Ascending aorta (tissue), 2 donors: ENCODE measurements at regions not wholly inside any gene's neighbourhood (a gene's known extent, or its start where the extent isn't known, plus 50 kb on each side); places are given as distances from the start of the nearest gene placed in this dataset.

Source experiments
- DNase-seq, 2 donors: peaks; one replicate each; pipeline ENCODE4 v3.0.0-alpha.2; 2019; ENCODE audit warnings: low spot score in 2 of 2
- H3K27ac ChIP-seq, 2 donors: fragments of 200-600 bp; sonication (generic); one replicate each; pipeline ENCODE4 v1.5.1; 2016 to 2017; ENCODE audit warnings: mild to moderate bottlenecking in 1 of 2
- H3K27me3 ChIP-seq: fragments of 200-600 bp; sonication (generic); one replicate; pipeline ENCODE4 v1.5.1; 2017
- H3K36me3 ChIP-seq, 2 donors: fragments of 200-600 bp; sonication (generic); one replicate each; pipeline ENCODE4 v1.5.1; 2016
- H3K4me1 ChIP-seq, 2 donors: fragments of 200-600 bp; sonication (generic); one replicate each; pipeline ENCODE4 v1.5.1; 2016 to 2017; ENCODE audit warnings: mild to moderate bottlenecking in 1 of 2
- H3K4me3 ChIP-seq, 2 donors: fragments of 200-600 bp; sonication (generic); one replicate each; pipeline ENCODE4 v1.5.1; 2016 to 2017; ENCODE audit warnings: mild to moderate bottlenecking in 1 of 2
- H3K9me3 ChIP-seq, 2 donors: fragments of 200-600 bp; sonication (generic); one replicate each; pipeline ENCODE4 v1.5.1; 2016
- CTCF ChIP-seq, 3 experiments: fragments of 200-600 bp in 2 of 3; fragments of 450-650 bp in 1 of 3; sonication (generic) in 2 of 3; IDR thresholded peaks; one replicate each; pipeline ENCODE4 v1.5.1; 2016 to 2019; ENCODE audit warnings: antibody characterized with exemption in 3 of 3, mild to moderate bottlenecking in 1 of 3, moderate library complexity in 1 of 3
- intact Hi-C: fragments of 100-400 bp; cut with DNase I; formaldehyde crosslinking; loops from one replicate; pipeline ENCODE4 v1.15.1; 2023

- no peaks in the 10 kb centered on the region for H3K9me3 ChIP-seq
- H3K36me3 ChIP-seq = no peaks in the 10 kb centered on the region
- no peak overlapping the region for H3K4me3 ChIP-seq
- H3K27me3 ChIP-seq = no peaks in the 10 kb centered on the region
- peaks cover 4 to 33% of the 10 kb centered on the region in 2 donors for H3K4me1 ChIP-seq
- no peak for DNase-seq
- peak overlapping the region; percentile 97 to 98 for H3K27ac ChIP-seq
- intact Hi-C loops = no loop called here
- TF ChIP-seq CTCF (IDR thresholded peaks at IDR 0.05) = no peak
Observed at GRCh38 chr2:238730001-238730669, 117.8 kb upstream of the TWIST2 start.

- peaks cover 4 to 33% of the 10 kb centered on the region in 2 donors for H3K4me1 ChIP-seq
- no peak for DNase-seq
- H3K36me3 ChIP-seq = no peaks in the 10 kb centered on the region
- no peak overlapping the region for H3K4me3 ChIP-seq
- H3K27me3 ChIP-seq = no peaks in the 10 kb centered on the region
- no peaks in the 10 kb centered on the region for H3K9me3 ChIP-seq
- TF ChIP-seq CTCF (IDR thresholded peaks at IDR 0.05) = no peak
- peak overlapping the region in 1 of 2 donors; percentile 97 for H3K27ac ChIP-seq
- intact Hi-C loops = no loop called here
Observed at GRCh38 chr2:238730881-238731280, 117.0 kb upstream of the TWIST2 start.

DNA sequence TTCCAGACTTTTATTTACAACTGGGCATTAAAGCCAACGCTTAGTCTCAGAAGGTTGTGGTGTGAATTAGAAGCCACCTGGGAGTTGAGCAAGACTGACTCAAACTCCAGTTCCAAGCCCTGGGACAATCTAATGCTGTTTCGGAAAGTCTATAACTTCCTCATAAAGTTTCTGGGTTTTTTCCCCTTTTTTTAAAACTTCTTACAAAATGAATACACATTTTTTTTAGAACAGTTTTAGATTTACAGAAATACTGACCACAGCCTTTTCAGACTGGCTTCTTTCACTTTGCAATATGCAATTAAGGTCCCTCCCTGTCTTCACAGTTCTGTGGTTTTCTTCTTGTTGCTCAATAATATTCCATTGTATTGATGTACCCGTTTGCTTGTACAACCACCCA lies 115.9 kb upstream of the TWIST2 start:
- Histone ChIP-seq H3K9me3 (no peaks in the 10 kb centered on the region), H3K4me1 (peaks cover 4 to 26% of the 10 kb centered on the region in 2 donors), H3K36me3 (no peaks in the 10 kb centered on the region), H3K27ac (no peak overlapping the region), H3K4me3 (no peak overlapping the region), H3K27me3 (no peaks in the 10 kb centered on the region)
- intact Hi-C loops = no loop called here
- no peak for TF ChIP-seq CTCF (IDR thresholded peaks at IDR 0.05)
- no peak for DNase-seq

DNA sequence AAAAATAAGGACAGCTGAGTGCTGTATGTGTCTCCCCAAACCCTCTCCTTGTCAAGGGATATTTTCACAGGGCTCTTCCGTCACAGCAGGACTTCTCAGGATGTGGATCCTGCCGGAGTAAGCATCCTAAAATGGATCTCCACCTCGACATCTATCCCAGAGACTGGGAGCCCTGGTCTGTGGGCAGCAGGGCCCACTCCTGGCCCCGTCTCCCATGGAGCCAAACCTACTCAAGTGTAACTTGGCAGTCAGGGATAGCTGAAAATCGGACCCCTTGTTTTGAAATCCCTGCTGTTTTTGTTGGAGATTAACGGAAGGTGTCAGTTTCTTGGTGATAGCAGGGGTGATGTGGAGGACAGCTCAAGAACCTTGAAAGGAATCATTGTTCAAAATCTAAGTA lies 109.0 kb upstream of the TWIST2 start:
- no peaks in the 10 kb centered on the region for H3K9me3 ChIP-seq
- no peak for TF ChIP-seq CTCF (IDR thresholded peaks at IDR 0.05)
- no peaks in the 10 kb centered on the region for H3K36me3 ChIP-seq
- no peaks in the 10 kb centered on the region for H3K4me1 ChIP-seq
- no peak overlapping the region for H3K4me3 ChIP-seq
- H3K27me3 ChIP-seq = no peaks in the 10 kb centered on the region
- no peak for DNase-seq
- H3K27ac ChIP-seq = no peak overlapping the region
- intact Hi-C loops = no loop called here

GRCh38 chr2:238739668-238740067 lies 108.2 kb upstream of the TWIST2 start:
- intact Hi-C loops = no loop called here
- H3K9me3 ChIP-seq = no peaks in the 10 kb centered on the region
- no peaks in the 10 kb centered on the region for H3K36me3 ChIP-seq
- no peak for DNase-seq
- no peak overlapping the region for H3K4me3 ChIP-seq
- TF ChIP-seq CTCF (IDR thresholded peaks at IDR 0.05) = no peak
- no peaks in the 10 kb centered on the region for H3K4me1 ChIP-seq
- H3K27me3 ChIP-seq = no peaks in the 10 kb centered on the region
- H3K27ac ChIP-seq = no peak overlapping the region

- no peaks in the 10 kb centered on the region for H3K27me3 ChIP-seq
- H3K4me3 ChIP-seq = no peak overlapping the region
- no peak for TF ChIP-seq CTCF (IDR thresholded peaks at IDR 0.05)
- H3K27ac ChIP-seq = no peak overlapping the region
- no peaks in the 10 kb centered on the region for H3K4me1 ChIP-seq
- DNase-seq = no peak
- H3K36me3 ChIP-seq = no peaks in the 10 kb centered on the region
- intact Hi-C loops = no loop called here
- no peaks in the 10 kb centered on the region for H3K9me3 ChIP-seq
Observed at GRCh38 chr2:238741277-238741676, 106.6 kb upstream of the TWIST2 start.
